Right lung (tissue), 2 donors: ENCODE measurements at regions not wholly inside any gene's neighbourhood (a gene's known extent, or its start where the extent isn't known, plus 50 kb on each side); places are given as distances from the start of the nearest gene placed in this dataset.
"Not testable (repeated sequence)": the region's sequence is repeated elsewhere in the genome, so short reads cannot be mapped to it uniquely, and the experiment has no call there.

ENCODE experiments used
- DNase-seq, 2 donors: peaks; one replicate each; pipeline ENCODE4 v3.0.0-alpha.2; 2013

GRCh38 chr5:71905834-71906711 lies 187.0 kb downstream of the CARTPT start:
- no peak for DNase-seq

- no peak for DNase-seq
Observed at GRCh38 chr5:71907001-71907588, 188.0 kb downstream of the CARTPT start.

- DNase-seq: no peak
Observed at GRCh38 chr5:71907608-71908145, 188.6 kb downstream of the CARTPT start.

- no peak for DNase-seq
Observed at GRCh38 chr5:71910741-71911140, 191.7 kb downstream of the CARTPT start.

GRCh38 chr5:71912021-71912420 lies 192.9 kb downstream of the CARTPT start:
- no peak for DNase-seq

GRCh38 chr5:71914281-71914680 lies 193.0 kb upstream of the MAP1B start:
- DNase-seq: no peak

DNA sequence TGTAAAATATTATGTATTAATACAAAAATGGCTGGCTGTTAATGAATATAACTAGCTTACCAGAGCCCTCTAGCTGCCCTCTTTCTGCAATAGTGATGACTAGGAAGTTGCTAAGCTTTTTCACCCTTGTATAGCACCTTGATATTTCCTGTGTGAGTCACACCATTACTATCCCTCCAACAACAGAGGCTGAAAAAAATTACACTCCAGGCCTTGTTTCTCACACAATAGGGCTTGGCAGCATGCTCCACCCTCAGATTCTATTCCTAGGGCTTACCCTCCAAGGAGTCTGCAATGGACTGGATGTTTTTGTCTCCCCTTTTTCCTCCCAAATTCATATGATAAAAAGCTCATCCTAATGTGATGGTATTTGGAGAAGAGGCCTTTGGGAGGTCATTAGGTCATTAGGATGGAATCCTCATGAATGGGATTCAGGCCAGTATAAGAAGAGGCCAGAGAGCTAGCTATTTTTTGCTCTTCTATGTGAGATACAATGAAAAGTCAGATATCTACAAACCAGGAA lies 184.6 kb upstream of the MAP1B start:
- no peak for DNase-seq

DNA sequence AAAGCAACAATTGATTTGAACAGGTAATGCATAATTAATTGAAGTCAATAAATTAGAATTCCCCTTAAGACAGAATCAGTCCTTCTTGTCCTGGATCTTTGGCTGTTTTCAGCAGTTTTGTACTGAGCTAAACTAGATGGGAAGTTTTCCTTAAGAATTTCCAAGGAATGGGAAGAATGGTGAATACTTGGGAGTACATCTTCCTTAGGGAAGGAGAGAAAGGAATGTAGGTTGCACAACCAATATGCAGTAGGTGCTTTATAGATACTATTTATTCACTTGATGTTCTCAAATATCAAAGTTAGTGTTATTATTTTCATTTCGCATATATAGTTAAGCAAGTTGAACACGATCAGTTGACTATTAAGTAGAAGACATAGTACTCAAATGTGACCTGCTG lies 183.5 kb upstream of the MAP1B start:
- no peak for DNase-seq

- DNase-seq: no peak
Observed at GRCh38 chr5:71924325-71924724, 182.9 kb upstream of the MAP1B start.

DNA sequence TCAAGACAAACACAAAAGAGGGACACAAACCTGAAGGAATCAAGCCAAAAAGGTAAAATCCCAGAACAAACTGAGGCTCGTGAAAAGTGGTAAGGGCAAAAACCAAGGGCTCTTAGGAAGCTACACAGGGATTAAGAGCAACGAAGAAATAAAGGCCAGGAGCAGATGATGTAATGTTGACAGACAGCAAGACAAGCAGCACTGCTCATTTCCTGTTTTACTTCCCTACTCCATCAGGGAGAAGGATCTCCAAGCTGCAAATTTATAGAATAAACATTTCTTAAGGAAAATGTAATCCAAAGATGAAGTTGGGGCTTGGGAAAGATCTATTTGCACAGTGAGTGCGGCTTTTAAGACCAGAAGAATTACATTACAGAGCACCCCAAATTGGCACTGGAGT lies 182.3 kb upstream of the MAP1B start:
- DNase-seq: no peak

DNA sequence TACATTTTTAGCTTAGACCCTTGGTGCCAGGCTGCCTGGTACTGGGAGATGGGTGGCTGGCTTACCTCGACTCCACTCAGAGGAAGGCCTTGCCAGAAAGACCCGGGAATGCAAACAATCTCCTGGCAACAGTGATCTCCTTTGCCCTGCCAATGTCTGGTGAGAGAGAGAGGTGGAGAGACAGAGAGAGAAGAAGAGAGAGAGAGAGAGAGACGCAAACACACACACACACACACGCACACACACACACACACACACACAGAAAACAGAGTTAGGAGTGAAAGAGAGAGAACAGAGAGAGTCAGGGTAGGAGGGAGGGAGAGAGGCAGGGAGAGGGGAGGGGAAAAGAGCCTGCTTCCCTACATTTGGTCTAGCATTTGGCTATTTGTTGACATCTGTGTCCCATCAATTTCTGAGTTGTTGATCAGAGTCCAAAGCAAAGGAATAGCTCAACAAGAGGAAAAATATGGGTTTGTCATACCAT lies 181.6 kb upstream of the MAP1B start:
- peak in 1 of 2 donors; percentile 16 for DNase-seq

- no peak for DNase-seq
Observed at GRCh38 chr5:71929003-71929402, 178.3 kb upstream of the MAP1B start.

GRCh38 chr5:71930554-71930953 lies 176.7 kb upstream of the MAP1B start:
- DNase-seq: not testable (repeated sequence)

- DNase-seq: no peak
Observed at GRCh38 chr5:71932131-71932654, 175.1 kb upstream of the MAP1B start.

DNA sequence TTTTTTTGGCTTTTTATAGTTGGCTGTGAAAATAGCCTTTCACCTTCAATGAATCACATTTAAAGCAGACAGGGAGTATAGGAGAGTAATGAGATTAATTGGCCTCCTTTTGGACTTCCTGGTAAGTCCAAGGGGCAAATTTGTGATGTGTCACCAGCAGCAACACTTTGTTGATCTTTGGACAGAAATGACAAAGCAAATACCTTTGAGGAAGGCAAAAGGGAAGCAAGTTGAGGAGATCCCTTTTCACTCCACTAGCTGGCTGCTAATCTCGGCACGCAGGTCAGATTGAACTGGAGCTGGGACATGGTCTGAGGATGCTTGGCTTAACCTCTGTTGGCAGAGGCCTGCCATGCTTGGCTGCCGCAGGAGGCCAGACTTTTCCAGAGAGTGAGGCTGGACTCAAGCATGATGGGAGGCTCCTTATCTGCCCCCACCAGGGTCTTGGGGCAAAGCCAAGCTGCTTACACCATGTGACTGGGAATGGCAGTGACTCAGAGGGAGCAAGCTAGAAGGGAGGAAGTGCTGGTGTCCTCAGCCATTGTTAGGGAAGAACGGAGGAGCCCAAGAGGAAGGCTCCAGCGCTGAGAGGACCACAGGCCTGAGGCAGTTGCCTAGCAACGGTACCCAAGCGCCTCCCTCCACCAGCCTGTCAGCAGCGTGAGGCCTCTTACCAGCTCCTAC lies 174.5 kb upstream of the MAP1B start:
- DNase-seq: no peak

GRCh38 chr5:71934322-71934721 lies 173.0 kb upstream of the MAP1B start:
- DNase-seq: no peak

- DNase-seq: no peak
Observed at GRCh38 chr5:71937921-71938698, 169.2 kb upstream of the MAP1B start.

GRCh38 chr5:71938895-71939294 lies 168.4 kb upstream of the MAP1B start:
- no peak for DNase-seq

- DNase-seq: no peak
Observed at GRCh38 chr5:71939452-71940230, 167.6 kb upstream of the MAP1B start.

- DNase-seq: no peak
Observed at GRCh38 chr5:71943874-71944273, 163.4 kb upstream of the MAP1B start.
